PFSK-1 (cell line): ENCODE measurements at regions not wholly inside any gene's neighbourhood (a gene's known extent, or its start where the extent isn't known, plus 50 kb on each side); places are given as distances from the start of the nearest gene placed in this dataset.

ENCODE experiments used
- FOXP2 ChIP-seq: optimal IDR thresholded peaks from 2 replicates; pipeline ENCODE3; 2011; ENCODE audit warnings: borderline replicate concordance, control low read depth, inconsistent platforms; ENCODE audit not compliant: insufficient read depth; ENCODE audit errors: extremely low read length, extremely low read depth
- POLR2AphosphoS5 ChIP-seq: IDR thresholded peaks from 2 replicates; pipeline ENCODE4 v1.6.1; 2012; ENCODE audit warnings: low read depth, mild to moderate bottlenecking, control low read depth, low read length, moderate library complexity
- REST ChIP-seq, 2 experiments: IDR thresholded peaks; 2 replicates each; pipeline versions ENCODE4 v1.6.1 to v1.8.0; 2011 to 2012; ENCODE audit warnings: low read depth in 2 of 2, low read length in 2 of 2, control low read depth in 1 of 2, inconsistent platforms in 1 of 2, mild to moderate bottlenecking in 1 of 2, moderate library complexity in 1 of 2; ENCODE audit not compliant: insufficient read depth in 1 of 2
- SIN3A ChIP-seq: IDR thresholded peaks from 2 replicates; pipeline ENCODE4 v1.6.1; 2012; ENCODE audit warnings: mild to moderate bottlenecking, low read length, moderate library complexity, borderline replicate concordance; ENCODE audit not compliant: insufficient read depth
- TAF1 ChIP-seq: IDR thresholded peaks from 2 replicates; pipeline ENCODE4 v1.6.1; 2012; ENCODE audit warnings: low read length, control low read depth, borderline replicate concordance; ENCODE audit not compliant: insufficient read depth

- TF ChIP-seq POLR2AphosphoS5 = no peak
- no peak for TF ChIP-seq SIN3A
- no peak for TF ChIP-seq TAF1
- no peak for TF ChIP-seq FOXP2
- TF ChIP-seq REST (IDR thresholded peaks at IDR 0.05; ENCODE audit: insufficient read depth in 1 of 2, low read depth in 2 of 2, low read length in 2 of 2) = no peak
Measured at GRCh38 chr2:153047220-153047619, 328.8 kb downstream of the ARL6IP6 start.
